Right atrium auricular region (tissue), 2 donors: ENCODE measurements at regions not wholly inside any gene's neighbourhood (a gene's known extent, or its start where the extent isn't known, plus 50 kb on each side); places are given as distances from the start of the nearest gene placed in this dataset.

Source experiments
- DNase-seq: peaks from one replicate; pipeline ENCODE4 v3.0.0-alpha.2; 2019; ENCODE audit warnings: low spot score
- H3K27ac ChIP-seq, 2 donors: fragments of 200-600 bp; sonication (generic); 1 replicate in 1 of 2; 2 replicates in 1 of 2; pipeline ENCODE4 v1.5.1; 2016 to 2019
- H3K27me3 ChIP-seq, 2 donors: fragments of 200-600 bp; sonication (generic); one replicate each; pipeline versions ENCODE4 v1.5.1 to v1.6.0; 2017 to 2019
- H3K36me3 ChIP-seq: fragments of 200-600 bp; sonication (generic); one replicate; pipeline ENCODE4 v1.5.1; 2016
- H3K4me1 ChIP-seq, 2 donors: fragments of 200-600 bp; sonication (generic); one replicate each; pipeline versions ENCODE4 v1.5.1 to v1.6.0; 2017 to 2019
- H3K4me3 ChIP-seq, 2 donors: fragments of 200-600 bp; sonication (generic); 1 replicate in 1 of 2; 2 replicates in 1 of 2; pipeline ENCODE4 v1.5.1; 2017 to 2019; ENCODE audit warnings: mild to moderate bottlenecking in 1 of 2, moderate library complexity in 1 of 2
- H3K9me3 ChIP-seq, 2 donors: fragments of 200-600 bp; sonication (generic); one replicate each; pipeline ENCODE4 v1.5.1; 2019
- CTCF ChIP-seq, 2 donors: fragments of 200-600 bp; sonication (generic); IDR thresholded peaks; one replicate each; pipeline ENCODE4 v1.5.1; 2019; ENCODE audit warnings: antibody characterized with exemption in 2 of 2

GRCh38 chr2:156909983-156910382 lies 347.5 kb upstream of the GALNT5 start:
- Histone ChIP-seq H3K27me3 (no peaks in the 10 kb centered on the region), H3K4me1 (no peaks in the 10 kb centered on the region), H3K9me3 (no peaks in the 10 kb centered on the region), H3K27ac (no peak overlapping the region), H3K4me3 (no peak overlapping the region), H3K36me3 (no peaks in the 10 kb centered on the region)
- TF ChIP-seq CTCF (IDR thresholded peaks at IDR 0.05): no peak
- no peak for DNase-seq

- no peak overlapping the region for H3K27ac ChIP-seq
- peaks cover 0 to 4% of the 10 kb centered on the region in 2 donors for H3K9me3 ChIP-seq
- no peak overlapping the region for H3K4me3 ChIP-seq
- no peaks in the 10 kb centered on the region for H3K27me3 ChIP-seq
- H3K4me1 ChIP-seq: no peaks in the 10 kb centered on the region
- H3K36me3 ChIP-seq: no peaks in the 10 kb centered on the region
- TF ChIP-seq CTCF (IDR thresholded peaks at IDR 0.05): no peak
- DNase-seq: no peak
Measured at GRCh38 chr2:156915332-156915731, 342.2 kb upstream of the GALNT5 start.

- Histone ChIP-seq H3K4me3 (no peak overlapping the region), H3K36me3 (no peaks in the 10 kb centered on the region), H3K27ac (no peak overlapping the region), H3K4me1 (no peaks in the 10 kb centered on the region), H3K9me3 (peaks cover 0 to 4% of the 10 kb centered on the region in 2 donors), H3K27me3 (no peaks in the 10 kb centered on the region)
- TF ChIP-seq CTCF (IDR thresholded peaks at IDR 0.05): no peak
- DNase-seq: no peak
Measured at GRCh38 chr2:156918410-156918809, 339.1 kb upstream of the GALNT5 start.

- Histone ChIP-seq H3K4me1 (no peaks in the 10 kb centered on the region), H3K27me3 (no peaks in the 10 kb centered on the region), H3K36me3 (no peaks in the 10 kb centered on the region), H3K27ac (no peak overlapping the region), H3K9me3 (no peaks in the 10 kb centered on the region), H3K4me3 (no peak overlapping the region)
- no peak for DNase-seq
- TF ChIP-seq CTCF (IDR thresholded peaks at IDR 0.05): no peak
Measured at GRCh38 chr2:156930423-156930822, 327.1 kb upstream of the GALNT5 start.

GRCh38 chr2:156933645-156934225 lies 323.8 kb upstream of the GALNT5 start:
- H3K9me3 ChIP-seq: no peaks in the 10 kb centered on the region
- H3K4me3 ChIP-seq: no peak overlapping the region
- H3K36me3 ChIP-seq: no peaks in the 10 kb centered on the region
- no peak overlapping the region for H3K27ac ChIP-seq
- H3K4me1 ChIP-seq: no peaks in the 10 kb centered on the region
- H3K27me3 ChIP-seq: no peaks in the 10 kb centered on the region
- TF ChIP-seq CTCF (IDR thresholded peaks at IDR 0.05): no peak
- DNase-seq: no peak

- DNase-seq: no peak
- Histone ChIP-seq H3K9me3 (no peaks in the 10 kb centered on the region), H3K4me3 (no peak overlapping the region), H3K27ac (no peak overlapping the region), H3K27me3 (no peaks in the 10 kb centered on the region), H3K4me1 (no peaks in the 10 kb centered on the region), H3K36me3 (no peaks in the 10 kb centered on the region)
- TF ChIP-seq CTCF (IDR thresholded peaks at IDR 0.05): no peak
Measured at GRCh38 chr2:156935616-156936015, 321.9 kb upstream of the GALNT5 start.
